WTC11 (cell line): ENCODE measurements at regions not wholly inside any gene's neighbourhood (a gene's known extent, or its start where the extent isn't known, plus 50 kb on each side); places are given as distances from the start of the nearest gene placed in this dataset.

ENCODE experiments used
- ATF1 ChIP-seq: sonication (generic); formaldehyde crosslinking; IDR thresholded peaks from 2 replicates; pipeline ENCODE4 v1.8.1; 2023; ENCODE audit warnings: mild to moderate bottlenecking, moderate library complexity, missing genetic modification reagents
- CTCF ChIP-seq: fragments of 200-600 bp; IDR thresholded peaks from 2 replicates; pipeline ENCODE4 v1.8.0; 2022; ENCODE audit warnings: antibody characterized with exemption
- ESRRA ChIP-seq: sonication (generic); formaldehyde crosslinking; IDR thresholded peaks from 2 replicates; pipeline ENCODE4 v1.8.1; 2022; ENCODE audit warnings: mild to moderate bottlenecking, missing genetic modification reagents, borderline replicate concordance
- FOXJ3 ChIP-seq: sonication (generic); formaldehyde crosslinking; IDR thresholded peaks from 2 replicates; pipeline ENCODE4 v1.9.0; 2021; ENCODE audit warnings: missing genetic modification reagents, mild to moderate bottlenecking, borderline replicate concordance
- FOXK1 ChIP-seq: sonication (generic); formaldehyde crosslinking; IDR thresholded peaks from 2 replicates; pipeline ENCODE4 v1.8.0; 2022; ENCODE audit warnings: mild to moderate bottlenecking, moderate library complexity, missing genetic modification reagents
- NR1H2 ChIP-seq: sonication (generic); formaldehyde crosslinking; IDR thresholded peaks from 2 replicates; pipeline ENCODE4 v1.9.0; 2021; ENCODE audit warnings: mild to moderate bottlenecking, moderate library complexity, missing genetic modification reagents
- TEAD4 ChIP-seq: sonication (generic); formaldehyde crosslinking; IDR thresholded peaks from 2 replicates; pipeline ENCODE4 v1.8.0; 2022; ENCODE audit warnings: mild to moderate bottlenecking, missing genetic modification reagents
- ZNF138 ChIP-seq: sonication (generic); formaldehyde crosslinking; conservative IDR thresholded peaks from 2 replicates; pipeline ENCODE4 v1.8.1; 2022; ENCODE audit warnings: mild to moderate bottlenecking, moderate library complexity, missing genetic modification reagents
- ZNF232 ChIP-seq: sonication (generic); formaldehyde crosslinking; IDR thresholded peaks from 2 replicates; pipeline ENCODE4 v1.8.0; 2022; ENCODE audit warnings: mild to moderate bottlenecking, missing genetic modification reagents
- ZNF423 ChIP-seq: fragments of 250-450 bp; sonication (Bioruptor Pico); IDR thresholded peaks from 2 replicates; pipeline ENCODE4 v2.1.2; 2022; ENCODE audit warnings: mild to moderate bottlenecking, moderate library complexity
- TF ChIP-seq, protein P1 (sequence below): sonication (generic); formaldehyde crosslinking; IDR thresholded peaks from 2 replicates; pipeline ENCODE4 v1.8.0; 2022; ENCODE audit warnings: mild to moderate bottlenecking, missing genetic modification reagents
- TF ChIP-seq, protein P2 (sequence below): sonication (generic); formaldehyde crosslinking; IDR thresholded peaks from 2 replicates; pipeline ENCODE4 v1.8.1; 2023; ENCODE audit warnings: mild to moderate bottlenecking, missing genetic modification reagents
- TF ChIP-seq, protein P3 (sequence below): sonication (generic); formaldehyde crosslinking; conservative IDR thresholded peaks from 2 replicates; pipeline ENCODE4 v1.8.1; 2022; ENCODE audit warnings: mild to moderate bottlenecking, missing genetic modification reagents
- TF ChIP-seq, protein P4 (sequence below): sonication (generic); formaldehyde crosslinking; conservative IDR thresholded peaks from 2 replicates; pipeline ENCODE4 v1.8.1; 2023; ENCODE audit warnings: mild to moderate bottlenecking, low read depth, missing genetic modification reagents, moderate library complexity

DNA sequence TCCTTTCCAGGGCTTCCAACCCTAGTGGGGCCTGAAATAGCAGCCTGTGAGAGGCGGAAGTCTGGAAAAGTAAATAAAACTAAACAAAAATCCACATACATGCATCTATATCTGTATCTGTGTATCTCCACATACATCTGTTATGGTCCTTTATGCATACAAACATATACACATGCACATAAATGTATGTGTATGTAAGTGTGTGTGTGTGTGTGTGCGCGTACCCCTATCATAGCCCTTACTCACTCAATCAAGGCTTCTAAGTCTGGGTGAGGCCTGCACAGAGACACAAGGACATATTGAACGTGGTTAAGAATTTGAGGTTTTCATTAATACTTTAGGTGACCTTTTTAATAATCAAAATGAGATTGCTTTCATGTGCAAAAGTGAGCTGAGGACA lies 98.9 kb upstream of the CYRIA start:
- no peak for TF ChIP-seq NR1H2 (CRISPR knock-in tag)
- TF ChIP-seq CTCF, result no peak
- TF ChIP-seq ESRRA, result no peak
- no peak for TF ChIP-seq FOXJ3 (CRISPR knock-in tag)
- TF ChIP-seq ZNF138, result no peak
- TF ChIP-seq, protein P1, sequence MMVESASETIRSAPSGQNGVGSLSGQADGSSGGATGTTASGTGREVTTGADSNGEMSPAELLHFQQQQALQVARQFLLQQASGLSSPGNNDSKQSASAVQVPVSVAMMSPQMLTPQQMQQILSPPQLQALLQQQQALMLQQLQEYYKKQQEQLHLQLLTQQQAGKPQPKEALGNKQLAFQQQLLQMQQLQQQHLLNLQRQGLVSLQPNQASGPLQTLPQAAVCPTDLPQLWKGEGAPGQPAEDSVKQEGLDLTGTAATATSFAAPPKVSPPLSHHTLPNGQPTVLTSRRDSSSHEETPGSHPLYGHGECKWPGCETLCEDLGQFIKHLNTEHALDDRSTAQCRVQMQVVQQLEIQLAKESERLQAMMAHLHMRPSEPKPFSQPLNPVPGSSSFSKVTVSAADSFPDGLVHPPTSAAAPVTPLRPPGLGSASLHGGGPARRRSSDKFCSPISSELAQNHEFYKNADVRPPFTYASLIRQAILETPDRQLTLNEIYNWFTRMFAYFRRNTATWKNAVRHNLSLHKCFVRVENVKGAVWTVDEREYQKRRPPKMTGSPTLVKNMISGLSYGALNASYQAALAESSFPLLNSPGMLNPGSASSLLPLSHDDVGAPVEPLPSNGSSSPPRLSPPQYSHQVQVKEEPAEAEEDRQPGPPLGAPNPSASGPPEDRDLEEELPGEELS (CRISPR knock-in tag), result no peak
- no peak for TF ChIP-seq ZNF232 (CRISPR knock-in tag)
- no peak for TF ChIP-seq FOXK1 (CRISPR knock-in tag)
- TF ChIP-seq, protein P2, sequence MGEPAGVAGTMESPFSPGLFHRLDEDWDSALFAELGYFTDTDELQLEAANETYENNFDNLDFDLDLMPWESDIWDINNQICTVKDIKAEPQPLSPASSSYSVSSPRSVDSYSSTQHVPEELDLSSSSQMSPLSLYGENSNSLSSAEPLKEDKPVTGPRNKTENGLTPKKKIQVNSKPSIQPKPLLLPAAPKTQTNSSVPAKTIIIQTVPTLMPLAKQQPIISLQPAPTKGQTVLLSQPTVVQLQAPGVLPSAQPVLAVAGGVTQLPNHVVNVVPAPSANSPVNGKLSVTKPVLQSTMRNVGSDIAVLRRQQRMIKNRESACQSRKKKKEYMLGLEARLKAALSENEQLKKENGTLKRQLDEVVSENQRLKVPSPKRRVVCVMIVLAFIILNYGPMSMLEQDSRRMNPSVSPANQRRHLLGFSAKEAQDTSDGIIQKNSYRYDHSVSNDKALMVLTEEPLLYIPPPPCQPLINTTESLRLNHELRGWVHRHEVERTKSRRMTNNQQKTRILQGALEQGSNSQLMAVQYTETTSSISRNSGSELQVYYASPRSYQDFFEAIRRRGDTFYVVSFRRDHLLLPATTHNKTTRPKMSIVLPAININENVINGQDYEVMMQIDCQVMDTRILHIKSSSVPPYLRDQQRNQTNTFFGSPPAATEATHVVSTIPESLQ, result no peak
- TF ChIP-seq ZNF423 (CRISPR knock-in tag), result no peak
- no peak for TF ChIP-seq ATF1 (CRISPR knock-in tag)
- TF ChIP-seq, protein P3, sequence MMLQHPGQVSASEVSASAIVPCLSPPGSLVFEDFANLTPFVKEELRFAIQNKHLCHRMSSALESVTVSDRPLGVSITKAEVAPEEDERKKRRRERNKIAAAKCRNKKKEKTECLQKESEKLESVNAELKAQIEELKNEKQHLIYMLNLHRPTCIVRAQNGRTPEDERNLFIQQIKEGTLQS, result no peak
- TF ChIP-seq TEAD4 (CRISPR knock-in tag), result no peak
- TF ChIP-seq, protein P4, sequence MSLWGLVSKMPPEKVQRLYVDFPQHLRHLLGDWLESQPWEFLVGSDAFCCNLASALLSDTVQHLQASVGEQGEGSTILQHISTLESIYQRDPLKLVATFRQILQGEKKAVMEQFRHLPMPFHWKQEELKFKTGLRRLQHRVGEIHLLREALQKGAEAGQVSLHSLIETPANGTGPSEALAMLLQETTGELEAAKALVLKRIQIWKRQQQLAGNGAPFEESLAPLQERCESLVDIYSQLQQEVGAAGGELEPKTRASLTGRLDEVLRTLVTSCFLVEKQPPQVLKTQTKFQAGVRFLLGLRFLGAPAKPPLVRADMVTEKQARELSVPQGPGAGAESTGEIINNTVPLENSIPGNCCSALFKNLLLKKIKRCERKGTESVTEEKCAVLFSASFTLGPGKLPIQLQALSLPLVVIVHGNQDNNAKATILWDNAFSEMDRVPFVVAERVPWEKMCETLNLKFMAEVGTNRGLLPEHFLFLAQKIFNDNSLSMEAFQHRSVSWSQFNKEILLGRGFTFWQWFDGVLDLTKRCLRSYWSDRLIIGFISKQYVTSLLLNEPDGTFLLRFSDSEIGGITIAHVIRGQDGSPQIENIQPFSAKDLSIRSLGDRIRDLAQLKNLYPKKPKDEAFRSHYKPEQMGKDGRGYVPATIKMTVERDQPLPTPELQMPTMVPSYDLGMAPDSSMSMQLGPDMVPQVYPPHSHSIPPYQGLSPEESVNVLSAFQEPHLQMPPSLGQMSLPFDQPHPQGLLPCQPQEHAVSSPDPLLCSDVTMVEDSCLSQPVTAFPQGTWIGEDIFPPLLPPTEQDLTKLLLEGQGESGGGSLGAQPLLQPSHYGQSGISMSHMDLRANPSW (CRISPR knock-in tag), result no peak
